ENCODE measurements at regions not wholly inside any gene's neighbourhood (a gene's known extent, or its start where the extent isn't known, plus 50 kb on each side); places are given as distances from the start of the nearest gene placed in this dataset.

DNA sequence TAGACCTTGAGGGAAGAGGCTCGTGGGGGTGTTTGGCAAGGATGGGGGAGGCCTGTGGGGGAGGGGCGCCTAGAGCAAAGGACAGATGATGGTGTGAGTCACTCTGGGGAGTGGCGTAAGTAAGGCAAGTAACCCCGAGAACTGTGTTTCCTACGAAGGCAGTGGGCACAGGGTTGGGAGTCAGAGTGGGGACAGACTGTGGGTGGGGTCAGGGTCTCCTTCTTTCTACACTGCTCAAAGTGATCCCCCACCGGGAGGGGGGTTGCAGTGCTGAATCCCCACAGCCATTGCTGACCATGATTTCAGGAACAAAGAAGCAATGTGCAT is 136.8 kb downstream of the TENT4A start:
- TF ChIP-seq YY1 (IDR thresholded peaks at IDR 0.05) (no peak), RXRA (IDR thresholded peaks at IDR 0.05) (no peak), GABPA (IDR thresholded peaks at IDR 0.05 in 1 of 2, conservative IDR thresholded peaks at IDR 0.05 in 1 of 2) (no peak)
- TF ChIP-seq, protein P1, sequence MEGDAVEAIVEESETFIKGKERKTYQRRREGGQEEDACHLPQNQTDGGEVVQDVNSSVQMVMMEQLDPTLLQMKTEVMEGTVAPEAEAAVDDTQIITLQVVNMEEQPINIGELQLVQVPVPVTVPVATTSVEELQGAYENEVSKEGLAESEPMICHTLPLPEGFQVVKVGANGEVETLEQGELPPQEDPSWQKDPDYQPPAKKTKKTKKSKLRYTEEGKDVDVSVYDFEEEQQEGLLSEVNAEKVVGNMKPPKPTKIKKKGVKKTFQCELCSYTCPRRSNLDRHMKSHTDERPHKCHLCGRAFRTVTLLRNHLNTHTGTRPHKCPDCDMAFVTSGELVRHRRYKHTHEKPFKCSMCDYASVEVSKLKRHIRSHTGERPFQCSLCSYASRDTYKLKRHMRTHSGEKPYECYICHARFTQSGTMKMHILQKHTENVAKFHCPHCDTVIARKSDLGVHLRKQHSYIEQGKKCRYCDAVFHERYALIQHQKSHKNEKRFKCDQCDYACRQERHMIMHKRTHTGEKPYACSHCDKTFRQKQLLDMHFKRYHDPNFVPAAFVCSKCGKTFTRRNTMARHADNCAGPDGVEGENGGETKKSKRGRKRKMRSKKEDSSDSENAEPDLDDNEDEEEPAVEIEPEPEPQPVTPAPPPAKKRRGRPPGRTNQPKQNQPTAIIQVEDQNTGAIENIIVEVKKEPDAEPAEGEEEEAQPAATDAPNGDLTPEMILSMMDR (IDR thresholded peaks at IDR 0.05; ENCODE audit: low read depth, low read length, missing input control), result no peak
- TF ChIP-seq, protein P2, sequence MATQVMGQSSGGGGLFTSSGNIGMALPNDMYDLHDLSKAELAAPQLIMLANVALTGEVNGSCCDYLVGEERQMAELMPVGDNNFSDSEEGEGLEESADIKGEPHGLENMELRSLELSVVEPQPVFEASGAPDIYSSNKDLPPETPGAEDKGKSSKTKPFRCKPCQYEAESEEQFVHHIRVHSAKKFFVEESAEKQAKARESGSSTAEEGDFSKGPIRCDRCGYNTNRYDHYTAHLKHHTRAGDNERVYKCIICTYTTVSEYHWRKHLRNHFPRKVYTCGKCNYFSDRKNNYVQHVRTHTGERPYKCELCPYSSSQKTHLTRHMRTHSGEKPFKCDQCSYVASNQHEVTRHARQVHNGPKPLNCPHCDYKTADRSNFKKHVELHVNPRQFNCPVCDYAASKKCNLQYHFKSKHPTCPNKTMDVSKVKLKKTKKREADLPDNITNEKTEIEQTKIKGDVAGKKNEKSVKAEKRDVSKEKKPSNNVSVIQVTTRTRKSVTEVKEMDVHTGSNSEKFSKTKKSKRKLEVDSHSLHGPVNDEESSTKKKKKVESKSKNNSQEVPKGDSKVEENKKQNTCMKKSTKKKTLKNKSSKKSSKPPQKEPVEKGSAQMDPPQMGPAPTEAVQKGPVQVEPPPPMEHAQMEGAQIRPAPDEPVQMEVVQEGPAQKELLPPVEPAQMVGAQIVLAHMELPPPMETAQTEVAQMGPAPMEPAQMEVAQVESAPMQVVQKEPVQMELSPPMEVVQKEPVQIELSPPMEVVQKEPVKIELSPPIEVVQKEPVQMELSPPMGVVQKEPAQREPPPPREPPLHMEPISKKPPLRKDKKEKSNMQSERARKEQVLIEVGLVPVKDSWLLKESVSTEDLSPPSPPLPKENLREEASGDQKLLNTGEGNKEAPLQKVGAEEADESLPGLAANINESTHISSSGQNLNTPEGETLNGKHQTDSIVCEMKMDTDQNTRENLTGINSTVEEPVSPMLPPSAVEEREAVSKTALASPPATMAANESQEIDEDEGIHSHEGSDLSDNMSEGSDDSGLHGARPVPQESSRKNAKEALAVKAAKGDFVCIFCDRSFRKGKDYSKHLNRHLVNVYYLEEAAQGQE (IDR thresholded peaks at IDR 0.05), result no peak
- TF ChIP-seq, protein P3, sequence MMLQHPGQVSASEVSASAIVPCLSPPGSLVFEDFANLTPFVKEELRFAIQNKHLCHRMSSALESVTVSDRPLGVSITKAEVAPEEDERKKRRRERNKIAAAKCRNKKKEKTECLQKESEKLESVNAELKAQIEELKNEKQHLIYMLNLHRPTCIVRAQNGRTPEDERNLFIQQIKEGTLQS (IDR thresholded peaks at IDR 0.05), result no peak
- TF ChIP-seq, protein P4, sequence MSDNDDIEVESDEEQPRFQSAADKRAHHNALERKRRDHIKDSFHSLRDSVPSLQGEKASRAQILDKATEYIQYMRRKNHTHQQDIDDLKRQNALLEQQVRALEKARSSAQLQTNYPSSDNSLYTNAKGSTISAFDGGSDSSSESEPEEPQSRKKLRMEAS (IDR thresholded peaks at IDR 0.05), result no peak

Measured in liver (tissue), 3 donors.